HepG2 (cell line): ENCODE measurements at regions not wholly inside any gene's neighbourhood (a gene's known extent, or its start where the extent isn't known, plus 50 kb on each side); places are given as distances from the start of the nearest gene placed in this dataset.

Experiments
- CEBPB ChIP-seq: IDR thresholded peaks from 2 replicates; pipeline ENCODE4 v1.6.1; 2011; ENCODE audit warnings: low read depth, low read length, improper control_type of control experiment, borderline replicate concordance
- EHMT2 ChIP-seq: fragments of 200-600 bp; sonication (generic); IDR thresholded peaks from 2 replicates; pipeline ENCODE4 v1.7.0; 2017; ENCODE audit warnings: antibody characterized with exemption, low read depth, low read length, borderline replicate concordance
- FOXC1 ChIP-seq: sonication (generic); formaldehyde crosslinking; IDR thresholded peaks from 2 replicates; pipeline ENCODE4 v1.8.0; 2022; ENCODE audit warnings: mild to moderate bottlenecking, missing genetic modification reagents, borderline replicate concordance
- HDAC1 ChIP-seq: sonication (generic); formaldehyde crosslinking; IDR thresholded peaks from 2 replicates; pipeline ENCODE4 v1.5.1; 2020; ENCODE audit warnings: mild to moderate bottlenecking, missing genetic modification reagents
- JUNB ChIP-seq: sonication (generic); formaldehyde crosslinking; IDR thresholded peaks from 2 replicates; pipeline ENCODE4 v1.8.0; 2022; ENCODE audit warnings: missing genetic modification reagents, mild to moderate bottlenecking, borderline replicate concordance
- KLF6 ChIP-seq: IDR thresholded peaks from 2 replicates; pipeline ENCODE4 v1.8.0; 2016; ENCODE audit warnings: missing biosample characterization, missing genetic modification reagents
- RBM22 ChIP-seq: fragments of 200-400 bp; formaldehyde crosslinking; optimal IDR thresholded peaks from 2 replicates; pipeline ENCODE3; 2017; ENCODE audit warnings: mild to moderate bottlenecking, low read length, moderate library complexity
- TF ChIP-seq, protein P1 (sequence below), 2 experiments: IDR thresholded peaks; 2 replicates each; pipeline ENCODE4 v1.6.1; 2011 to 2012; ENCODE audit warnings: low read length in 2 of 2, borderline replicate concordance in 1 of 2, low read depth in 1 of 2, mild to moderate bottlenecking in 1 of 2, moderate library complexity in 1 of 2

DNA sequence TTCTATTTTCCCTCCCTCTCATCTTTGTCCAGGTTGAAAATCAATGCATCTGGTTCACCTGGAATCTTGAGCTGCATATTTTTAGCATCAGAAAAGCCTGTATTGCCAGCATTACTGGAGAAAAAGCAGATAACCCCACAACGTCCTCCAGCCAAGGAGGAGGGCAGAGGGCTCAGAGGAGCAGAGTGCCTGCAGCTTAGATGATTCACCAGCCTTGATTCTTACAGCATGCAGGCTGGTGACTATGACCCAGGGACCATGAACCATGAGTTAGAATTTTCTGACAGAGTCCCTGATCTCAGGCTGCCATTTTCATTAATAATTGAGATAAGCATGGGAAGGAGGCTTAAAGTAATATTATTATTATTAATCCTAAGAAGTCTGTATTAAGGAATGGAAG is 278.2 kb downstream of the BRINP1 start:
- TF ChIP-seq JUNB (CRISPR knock-in tag) = no peak
- no peak for TF ChIP-seq FOXC1 (CRISPR knock-in tag)
- no peak for TF ChIP-seq KLF6 (CRISPR knock-in tag)
- no peak for TF ChIP-seq HDAC1
- TF ChIP-seq, protein P1, sequence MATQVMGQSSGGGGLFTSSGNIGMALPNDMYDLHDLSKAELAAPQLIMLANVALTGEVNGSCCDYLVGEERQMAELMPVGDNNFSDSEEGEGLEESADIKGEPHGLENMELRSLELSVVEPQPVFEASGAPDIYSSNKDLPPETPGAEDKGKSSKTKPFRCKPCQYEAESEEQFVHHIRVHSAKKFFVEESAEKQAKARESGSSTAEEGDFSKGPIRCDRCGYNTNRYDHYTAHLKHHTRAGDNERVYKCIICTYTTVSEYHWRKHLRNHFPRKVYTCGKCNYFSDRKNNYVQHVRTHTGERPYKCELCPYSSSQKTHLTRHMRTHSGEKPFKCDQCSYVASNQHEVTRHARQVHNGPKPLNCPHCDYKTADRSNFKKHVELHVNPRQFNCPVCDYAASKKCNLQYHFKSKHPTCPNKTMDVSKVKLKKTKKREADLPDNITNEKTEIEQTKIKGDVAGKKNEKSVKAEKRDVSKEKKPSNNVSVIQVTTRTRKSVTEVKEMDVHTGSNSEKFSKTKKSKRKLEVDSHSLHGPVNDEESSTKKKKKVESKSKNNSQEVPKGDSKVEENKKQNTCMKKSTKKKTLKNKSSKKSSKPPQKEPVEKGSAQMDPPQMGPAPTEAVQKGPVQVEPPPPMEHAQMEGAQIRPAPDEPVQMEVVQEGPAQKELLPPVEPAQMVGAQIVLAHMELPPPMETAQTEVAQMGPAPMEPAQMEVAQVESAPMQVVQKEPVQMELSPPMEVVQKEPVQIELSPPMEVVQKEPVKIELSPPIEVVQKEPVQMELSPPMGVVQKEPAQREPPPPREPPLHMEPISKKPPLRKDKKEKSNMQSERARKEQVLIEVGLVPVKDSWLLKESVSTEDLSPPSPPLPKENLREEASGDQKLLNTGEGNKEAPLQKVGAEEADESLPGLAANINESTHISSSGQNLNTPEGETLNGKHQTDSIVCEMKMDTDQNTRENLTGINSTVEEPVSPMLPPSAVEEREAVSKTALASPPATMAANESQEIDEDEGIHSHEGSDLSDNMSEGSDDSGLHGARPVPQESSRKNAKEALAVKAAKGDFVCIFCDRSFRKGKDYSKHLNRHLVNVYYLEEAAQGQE (IDR thresholded peaks at IDR 0.05; ENCODE audit: borderline replicate concordance in 1 of 2, low read depth in 1 of 2, low read length in 2 of 2) = no peak
- TF ChIP-seq RBM22 = no peak
- TF ChIP-seq CEBPB = no peak
- no peak for TF ChIP-seq EHMT2
